Lower leg skin (tissue), 4 donors: ENCODE measurements at regions not wholly inside any gene's neighbourhood (a gene's known extent, or its start where the extent isn't known, plus 50 kb on each side); places are given as distances from the start of the nearest gene placed in this dataset.
"Not testable (repeated sequence)": the region's sequence is repeated elsewhere in the genome, so short reads cannot be mapped to it uniquely, and the experiment has no call there.

Source experiments
- DNase-seq, 2 donors: peaks; one replicate each; pipeline ENCODE4 v3.0.0-alpha.2; 2019; ENCODE audit warnings: low spot score in 2 of 2
- H3K4me3 ChIP-seq: fragments of 200-600 bp; sonication (generic); 2 replicates; pipeline ENCODE4 v1.5.1; 2017; ENCODE audit warnings: mild to moderate bottlenecking, low read depth; ENCODE audit not compliant: poor library complexity, severe bottlenecking
- POLR2A ChIP-seq, 2 donors: fragments of 450-650 bp; IDR thresholded peaks; one replicate each; pipeline ENCODE4 v1.6.1; 2016 to 2017; ENCODE audit warnings: antibody characterized with exemption in 2 of 2, mild to moderate bottlenecking in 1 of 2, moderate library complexity in 1 of 2
- WGBS, 2 donors: methylation state at CpG; one replicate each; pipeline ENCODE4 v1.1.5; 2018; 5-methylcytosine and 5-hydroxymethylcytosine counted together
- intact Hi-C: fragments of 100-400 bp; cut with DNase I; formaldehyde crosslinking; loops from one replicate; pipeline ENCODE4 v1.15.0; 2023; ENCODE audit warnings: low total_unique reads
- TF ChIP-seq, protein P1 (sequence below), 3 donors: fragments of 450-650 bp; IDR thresholded peaks; one replicate each; pipeline ENCODE4 v1.5.1; 2016; ENCODE audit warnings: antibody characterized with exemption in 3 of 3, mild to moderate bottlenecking in 3 of 3, moderate library complexity in 2 of 3

DNA sequence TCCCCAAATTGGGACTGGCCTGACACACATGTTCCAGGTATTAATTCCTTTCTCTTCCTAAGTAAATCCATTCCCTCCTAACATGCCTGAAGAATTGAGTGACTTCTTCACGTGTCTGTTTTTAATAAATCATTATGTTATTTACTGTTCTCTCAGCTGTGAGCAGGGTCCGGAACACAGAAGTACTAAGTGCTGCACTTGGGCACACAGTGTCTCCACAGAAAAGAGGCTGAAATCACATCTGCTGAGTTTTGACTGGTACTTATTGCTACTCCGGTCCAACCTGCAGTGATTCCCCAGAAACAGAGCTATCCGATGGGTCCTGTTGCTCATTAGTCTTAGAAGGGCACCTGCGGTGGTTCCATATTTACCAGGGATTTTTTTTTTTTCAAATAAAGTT is 202.6 kb downstream of the RBM46 start:
- no peak for DNase-seq
- intact Hi-C loops: no loop called here
- 72 to 78% methylated on average over 5 of the region's 5 CpGs for WGBS, 2 donors
- no peak for TF ChIP-seq POLR2A (IDR thresholded peaks at IDR 0.05)
- TF ChIP-seq, protein P1, sequence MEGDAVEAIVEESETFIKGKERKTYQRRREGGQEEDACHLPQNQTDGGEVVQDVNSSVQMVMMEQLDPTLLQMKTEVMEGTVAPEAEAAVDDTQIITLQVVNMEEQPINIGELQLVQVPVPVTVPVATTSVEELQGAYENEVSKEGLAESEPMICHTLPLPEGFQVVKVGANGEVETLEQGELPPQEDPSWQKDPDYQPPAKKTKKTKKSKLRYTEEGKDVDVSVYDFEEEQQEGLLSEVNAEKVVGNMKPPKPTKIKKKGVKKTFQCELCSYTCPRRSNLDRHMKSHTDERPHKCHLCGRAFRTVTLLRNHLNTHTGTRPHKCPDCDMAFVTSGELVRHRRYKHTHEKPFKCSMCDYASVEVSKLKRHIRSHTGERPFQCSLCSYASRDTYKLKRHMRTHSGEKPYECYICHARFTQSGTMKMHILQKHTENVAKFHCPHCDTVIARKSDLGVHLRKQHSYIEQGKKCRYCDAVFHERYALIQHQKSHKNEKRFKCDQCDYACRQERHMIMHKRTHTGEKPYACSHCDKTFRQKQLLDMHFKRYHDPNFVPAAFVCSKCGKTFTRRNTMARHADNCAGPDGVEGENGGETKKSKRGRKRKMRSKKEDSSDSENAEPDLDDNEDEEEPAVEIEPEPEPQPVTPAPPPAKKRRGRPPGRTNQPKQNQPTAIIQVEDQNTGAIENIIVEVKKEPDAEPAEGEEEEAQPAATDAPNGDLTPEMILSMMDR (IDR thresholded peaks at IDR 0.05): no peak
- no peak overlapping the region for H3K4me3 ChIP-seq

DNA sequence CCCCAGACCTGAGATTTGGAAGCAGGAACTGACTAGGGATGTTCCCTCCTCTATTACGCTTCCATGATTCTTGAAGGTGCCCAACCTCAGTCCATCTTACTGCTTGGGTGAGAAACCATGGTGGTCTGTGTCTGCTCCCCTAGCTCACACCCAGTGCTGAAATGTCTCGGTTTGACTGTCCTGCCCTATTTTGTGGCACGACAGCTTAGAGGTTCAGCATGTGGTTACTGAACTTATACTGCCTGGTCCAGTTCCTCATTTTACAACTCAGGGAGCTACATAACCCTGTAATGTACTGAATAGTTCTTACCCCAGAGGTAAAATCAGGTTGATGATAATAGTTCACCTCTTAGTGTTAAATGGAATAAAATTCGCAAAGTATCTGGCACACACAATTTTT is 203.1 kb downstream of the RBM46 start:
- no peak for DNase-seq
- intact Hi-C loops: no loop called here

DNA sequence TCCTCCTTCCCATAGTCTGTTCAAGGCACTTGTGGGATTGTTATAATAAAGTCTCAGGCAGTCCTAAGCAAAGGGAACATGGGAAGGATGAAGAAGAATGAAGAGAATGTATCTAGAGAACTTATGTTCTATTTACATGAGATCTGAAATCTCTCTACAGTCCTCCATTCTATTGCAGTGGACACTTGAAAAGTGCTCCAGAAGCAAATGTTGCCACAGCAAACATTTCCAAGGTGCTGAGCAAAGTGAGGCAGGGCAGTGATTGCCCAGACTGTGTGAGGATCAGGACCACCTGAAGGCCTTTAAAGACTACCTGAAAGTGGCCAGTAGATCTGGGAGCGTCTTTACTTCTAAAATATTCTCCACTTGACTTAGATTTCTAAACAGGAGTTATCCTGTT is 203.5 kb downstream of the RBM46 start:
- DNase-seq: no peak
- H3K4me3 ChIP-seq: no peak overlapping the region
- intact Hi-C loops: no loop called here
- no peak for TF ChIP-seq POLR2A (IDR thresholded peaks at IDR 0.05)
- TF ChIP-seq, protein P1 (IDR thresholded peaks at IDR 0.05): no peak
- WGBS, 2 donors: 80 to 100% methylated on average over 1 of the region's 1 CpG

More for the DNA sequence above, 203.1 kb downstream of the RBM46 start:
- WGBS, 2 donors: 83 to 84% methylated on average over 4 of the region's 4 CpGs
- H3K4me3 ChIP-seq: no peak overlapping the region
- no peak for TF ChIP-seq POLR2A (IDR thresholded peaks at IDR 0.05)
- TF ChIP-seq, protein P1 (IDR thresholded peaks at IDR 0.05): no peak

DNA sequence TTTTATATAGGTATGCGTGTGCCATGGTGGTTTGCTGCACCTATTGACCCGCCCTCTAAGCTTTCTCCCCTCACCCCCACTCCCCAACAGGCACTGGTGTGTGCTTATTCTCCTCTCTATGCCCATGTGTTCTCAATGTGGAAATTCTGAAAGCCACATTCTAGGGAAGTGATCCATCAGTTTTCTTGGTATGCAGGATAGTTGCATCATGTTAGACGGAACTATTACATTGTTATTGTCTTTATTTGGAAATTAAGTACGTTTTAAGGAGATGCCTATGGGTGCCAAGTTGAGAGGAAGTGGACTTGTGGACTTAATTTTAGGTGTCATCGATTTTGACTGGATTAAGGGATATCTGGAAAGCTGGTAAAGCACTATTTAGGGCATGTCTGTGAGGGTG is 204.6 kb downstream of the RBM46 start:
- TF ChIP-seq POLR2A (IDR thresholded peaks at IDR 0.05): no peak
- TF ChIP-seq, protein P1 (IDR thresholded peaks at IDR 0.05): no peak
- 68 to 72% methylated on average over 5 of the region's 5 CpGs for WGBS, 2 donors
- intact Hi-C loops: no loop called here
- no peak for DNase-seq
- no peak overlapping the region for H3K4me3 ChIP-seq

DNA sequence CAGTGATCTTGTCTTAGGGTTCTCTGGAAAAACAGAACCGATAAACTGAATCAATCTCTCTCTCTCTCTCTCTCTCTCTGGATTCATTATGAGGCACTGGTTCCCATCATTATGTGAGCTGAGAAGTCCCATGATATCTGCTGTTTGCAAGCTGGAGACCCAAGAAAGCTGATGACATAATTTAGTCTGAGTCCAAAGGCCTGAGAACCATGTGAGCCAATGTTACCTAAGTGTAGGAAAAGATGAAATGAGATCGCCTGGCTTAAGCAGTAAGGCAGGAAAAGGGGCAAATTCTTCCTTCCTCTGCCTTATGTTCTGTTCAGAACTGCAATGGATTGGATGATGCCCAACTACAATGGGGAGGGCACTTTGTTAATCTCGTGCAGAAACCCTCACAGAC is 207.4 kb downstream of the RBM46 start:
- TF ChIP-seq POLR2A (IDR thresholded peaks at IDR 0.05): no peak
- TF ChIP-seq, protein P1 (IDR thresholded peaks at IDR 0.05): no peak
- intact Hi-C loops: no loop called here
- DNase-seq: no peak
- 61 to 64% methylated on average over 3 of the region's 3 CpGs for WGBS, 2 donors
- no peak overlapping the region for H3K4me3 ChIP-seq

DNA sequence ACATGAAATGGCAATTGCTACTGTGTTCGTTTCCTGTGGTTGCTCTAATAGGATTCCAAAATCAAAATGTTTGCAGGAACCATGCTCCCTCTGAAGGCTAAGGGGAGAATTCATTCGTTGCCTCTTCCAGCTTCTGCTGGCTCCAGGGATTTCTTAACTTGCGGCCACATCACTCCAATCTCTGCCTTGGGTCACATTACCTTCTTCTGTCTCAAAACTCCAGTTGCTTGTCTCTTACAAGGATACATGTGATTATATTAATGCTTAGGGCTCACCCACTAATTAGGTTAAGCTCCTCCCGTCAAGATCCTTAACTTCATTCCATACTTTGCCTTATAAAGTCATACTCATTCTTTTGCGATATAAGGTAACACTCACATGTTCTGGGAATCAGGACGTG is 208.4 kb downstream of the RBM46 start:
- intact Hi-C loops: no loop called here
- WGBS, 2 donors: 73 to 76% methylated on average over 6 of the region's 6 CpGs
- TF ChIP-seq, protein P1 (IDR thresholded peaks at IDR 0.05): no peak
- no peak for TF ChIP-seq POLR2A (IDR thresholded peaks at IDR 0.05)
- no peak for DNase-seq
- H3K4me3 ChIP-seq: no peak overlapping the region

DNA sequence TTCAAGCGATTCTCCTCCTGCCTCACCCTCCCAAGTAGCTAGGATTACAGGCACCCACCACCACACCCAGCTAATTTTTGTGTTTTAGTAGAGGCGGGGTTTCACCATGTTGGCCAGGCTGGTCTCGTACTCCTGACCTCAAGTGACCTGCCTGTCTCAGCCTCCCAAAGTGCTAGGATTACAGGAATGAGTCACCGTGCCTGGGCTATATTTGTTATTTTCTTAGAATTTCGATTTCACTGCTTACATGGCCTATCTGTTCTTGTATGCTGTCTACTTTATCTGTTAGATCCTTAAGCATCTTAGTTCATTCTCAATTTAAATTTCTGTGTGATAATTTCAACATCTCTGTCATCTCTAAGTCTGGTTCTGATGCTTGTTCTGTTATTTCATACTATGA is 210.6 kb upstream of the NPY2R start:
- H3K4me3 ChIP-seq, intact Hi-C loops, DNase-seq: not testable (repeated sequence)
- 74 to 76% methylated on average over 5 of the region's 5 CpGs for WGBS, 2 donors
